Ovary (tissue), 3 donors: ENCODE measurements at regions not wholly inside any gene's neighbourhood (a gene's known extent, or its start where the extent isn't known, plus 50 kb on each side); places are given as distances from the start of the nearest gene placed in this dataset.

Experiments
- POLR2A ChIP-seq: fragments of 450-650 bp; IDR thresholded peaks from one replicate; pipeline ENCODE4 v1.6.1; 2017; ENCODE audit warnings: antibody characterized with exemption, mild to moderate bottlenecking, moderate library complexity
- TF ChIP-seq, protein P1 (sequence below), 3 donors: fragments of 450-650 bp in 2 of 3; fragments of 200-600 bp in 1 of 3; IDR thresholded peaks; one replicate each; pipeline versions ENCODE4 v1.5.1 to v1.8.0; 2016 to 2022; ENCODE audit warnings: antibody characterized with exemption in 3 of 3, mild to moderate bottlenecking in 1 of 3
- donor health status: DM: no; HTN: no; CAD: no.

DNA sequence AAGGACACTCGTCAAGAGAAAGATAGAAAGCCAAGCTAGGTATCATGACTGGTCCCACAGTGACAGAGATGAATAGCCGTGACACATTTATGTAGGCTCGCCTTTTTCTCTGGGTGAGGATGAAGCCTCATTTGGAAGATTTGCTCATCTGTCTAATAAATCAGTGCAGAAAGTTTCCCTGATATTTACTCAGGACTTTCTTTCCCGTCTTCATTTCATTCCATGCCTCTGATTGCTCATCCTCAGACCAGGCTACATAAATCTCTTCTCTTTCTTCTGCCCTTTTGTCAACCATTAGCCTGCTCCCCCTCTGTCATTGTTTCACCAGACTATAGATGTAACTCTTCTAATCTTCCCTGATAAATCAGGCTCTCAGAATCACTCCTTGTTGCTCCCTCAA lies 361.8 kb upstream of the MEIS1 start:
- no peak for TF ChIP-seq POLR2A
- TF ChIP-seq, protein P1, sequence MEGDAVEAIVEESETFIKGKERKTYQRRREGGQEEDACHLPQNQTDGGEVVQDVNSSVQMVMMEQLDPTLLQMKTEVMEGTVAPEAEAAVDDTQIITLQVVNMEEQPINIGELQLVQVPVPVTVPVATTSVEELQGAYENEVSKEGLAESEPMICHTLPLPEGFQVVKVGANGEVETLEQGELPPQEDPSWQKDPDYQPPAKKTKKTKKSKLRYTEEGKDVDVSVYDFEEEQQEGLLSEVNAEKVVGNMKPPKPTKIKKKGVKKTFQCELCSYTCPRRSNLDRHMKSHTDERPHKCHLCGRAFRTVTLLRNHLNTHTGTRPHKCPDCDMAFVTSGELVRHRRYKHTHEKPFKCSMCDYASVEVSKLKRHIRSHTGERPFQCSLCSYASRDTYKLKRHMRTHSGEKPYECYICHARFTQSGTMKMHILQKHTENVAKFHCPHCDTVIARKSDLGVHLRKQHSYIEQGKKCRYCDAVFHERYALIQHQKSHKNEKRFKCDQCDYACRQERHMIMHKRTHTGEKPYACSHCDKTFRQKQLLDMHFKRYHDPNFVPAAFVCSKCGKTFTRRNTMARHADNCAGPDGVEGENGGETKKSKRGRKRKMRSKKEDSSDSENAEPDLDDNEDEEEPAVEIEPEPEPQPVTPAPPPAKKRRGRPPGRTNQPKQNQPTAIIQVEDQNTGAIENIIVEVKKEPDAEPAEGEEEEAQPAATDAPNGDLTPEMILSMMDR (IDR thresholded peaks at IDR 0.05), result no peak
